Small intestine (tissue), 7 donors: ENCODE measurements at regions not wholly inside any gene's neighbourhood (a gene's known extent, or its start where the extent isn't known, plus 50 kb on each side); places are given as distances from the start of the nearest gene placed in this dataset.

ENCODE experiments used
- DNase-seq, 2 donors: peaks; one replicate each; pipeline versions ENCODE4 v3.0.0 to v3.0.0-alpha.2; 2013
- FAIRE-seq: peaks from 2 replicates; lab custom pipeline; 2012; peaks lifted over from hg19 to GRCh38; lab: Jason Lieb, UNC
- H3K27ac ChIP-seq, 3 donors: one replicate each; pipeline ENCODE4 v1.5.1; 2013; ENCODE audit warnings: low read length in 2 of 3, mild to moderate bottlenecking in 2 of 3, control low read depth in 1 of 3, inconsistent platforms in 1 of 3, low read depth in 1 of 3, moderate library complexity in 1 of 3
- H3K27me3 ChIP-seq, 3 donors: one replicate each; pipeline ENCODE4 v1.6.1; 2013; ENCODE audit warnings: low read length in 3 of 3, inconsistent platforms in 1 of 3; ENCODE audit not compliant: control insufficient read depth in 3 of 3, insufficient read depth in 3 of 3
- H3K36me3 ChIP-seq, 3 donors: one replicate each; pipeline ENCODE4 v1.6.1; 2013; ENCODE audit warnings: low read length in 3 of 3, inconsistent platforms in 1 of 3, low read depth in 1 of 3, mild to moderate bottlenecking in 1 of 3, moderate library complexity in 1 of 3; ENCODE audit not compliant: control insufficient read depth in 3 of 3, insufficient read depth in 2 of 3
- H3K4me1 ChIP-seq, 3 donors: one replicate each; pipeline ENCODE4 v1.6.1; 2013; ENCODE audit warnings: low read length in 2 of 3, inconsistent platforms in 1 of 3, low read depth in 1 of 3, mild to moderate bottlenecking in 1 of 3, moderate library complexity in 1 of 3; ENCODE audit not compliant: control insufficient read depth in 3 of 3, insufficient read depth in 2 of 3
- H3K4me3 ChIP-seq, 3 donors: one replicate each; pipeline ENCODE4 v1.5.1; 2013; ENCODE audit warnings: low read length in 3 of 3, control low read depth in 1 of 3, inconsistent platforms in 1 of 3, low read depth in 1 of 3, mild to moderate bottlenecking in 1 of 3, moderate library complexity in 1 of 3
- H3K9me3 ChIP-seq, 2 donors: one replicate each; pipeline ENCODE4 v1.6.1; 2013; ENCODE audit warnings: low read depth in 1 of 2, low read length in 1 of 2; ENCODE audit not compliant: control insufficient read depth in 2 of 2, insufficient read depth in 1 of 2
- WGBS, 3 donors: extraction: QIAGEN DNeasy Blood & Tissue Kit; methylation state at CpG; one replicate each; pipeline ENCODE4 v1.1.7; 2013; 5-methylcytosine and 5-hydroxymethylcytosine counted together
- donor health status: healthy with polysubstance abuse.
- donor health status: control.
- donor health status: control.
- donor health status: Bipolar disorder and iron deficiency.
- donor health status: healthy.

DNA sequence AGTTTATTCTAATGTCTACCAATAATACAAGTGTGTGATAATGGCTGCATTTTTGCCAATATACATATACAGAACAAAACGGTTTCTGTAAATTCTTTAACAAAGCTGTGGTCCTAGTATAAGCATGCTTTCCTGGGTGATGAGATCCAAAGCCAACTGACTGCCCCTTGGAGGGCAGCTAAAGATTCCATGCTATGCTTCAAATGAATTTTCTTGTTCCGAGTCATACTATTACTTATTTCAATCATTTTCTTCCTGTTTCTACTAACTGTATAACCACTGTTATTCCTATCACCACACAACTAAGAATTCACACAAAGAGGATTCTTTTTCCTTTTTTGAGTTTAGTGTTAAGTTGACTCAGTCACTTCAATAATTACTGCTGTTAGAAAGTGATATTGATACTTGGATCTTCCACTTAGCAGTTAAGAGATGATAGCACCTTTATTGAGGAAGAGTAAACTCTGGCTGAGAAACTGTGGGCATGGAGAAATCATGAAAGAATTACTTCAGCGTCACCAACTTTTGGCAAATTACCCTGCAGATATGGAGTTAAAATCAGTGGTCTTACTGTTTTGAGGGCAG is 197.5 kb downstream of the ARL4A start:
- Histone ChIP-seq H3K27ac (no peak overlapping the region), H3K4me1 (no peaks in the 10 kb centered on the region), H3K4me3 (no peak overlapping the region), H3K9me3 (no peaks in the 10 kb centered on the region), H3K36me3 (no peaks in the 10 kb centered on the region), H3K27me3 (no peaks in the 10 kb centered on the region)
- DNase-seq (no peak), FAIRE-seq (no peak)
- 50 to 73% (median 57%) methylated on average over 3 of the region's 3 CpGs for WGBS, 3 donors

DNA sequence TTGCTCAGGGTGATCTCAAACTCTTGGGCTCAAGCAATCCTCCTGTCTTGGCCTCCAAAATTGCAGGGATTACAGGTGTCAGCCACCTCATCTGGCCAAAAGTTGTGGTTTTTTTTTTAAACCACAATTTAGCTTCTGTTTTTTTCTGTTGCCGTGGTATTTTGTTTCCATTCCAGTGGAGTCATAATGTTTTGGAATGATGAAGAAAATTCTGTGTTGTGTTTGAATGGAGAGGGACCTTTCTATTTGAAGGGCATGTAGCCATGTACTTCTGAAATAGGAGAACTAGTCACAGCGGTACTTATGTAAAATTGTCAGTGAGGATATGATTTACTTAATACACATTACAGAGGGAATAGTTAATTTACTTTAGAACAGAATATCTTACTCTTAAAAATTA is 201.3 kb downstream of the ARL4A start:
- 66 to 89% (median 89%) methylated on average over 2 of the region's 2 CpGs for WGBS, 3 donors
- H3K27me3 ChIP-seq, result no peaks in the 10 kb centered on the region
- no peaks in the 10 kb centered on the region for H3K4me1 ChIP-seq
- no peaks in the 10 kb centered on the region for H3K9me3 ChIP-seq
- H3K36me3 ChIP-seq, result no peaks in the 10 kb centered on the region
- H3K27ac ChIP-seq, result no peak overlapping the region
- DNase-seq (no peak), FAIRE-seq (no peak)
- no peak overlapping the region for H3K4me3 ChIP-seq

- Histone ChIP-seq H3K27ac (no peak overlapping the region), H3K27me3 (no peaks in the 10 kb centered on the region), H3K4me3 (no peak overlapping the region), H3K4me1 (no peaks in the 10 kb centered on the region), H3K9me3 (no peaks in the 10 kb centered on the region), H3K36me3 (no peaks in the 10 kb centered on the region)
- WGBS, 3 donors, result 89 to 96% (median 92%) methylated on average over 4 of the region's 4 CpGs
- no peak for FAIRE-seq
- DNase-seq, result no peak
Observed at GRCh38 chr7:12889391-12889790, 202.0 kb downstream of the ARL4A start.

GRCh38 chr7:12890586-12890985 is 203.2 kb downstream of the ARL4A start:
- Histone ChIP-seq H3K27ac (no peak overlapping the region), H3K4me3 (no peak overlapping the region), H3K27me3 (no peaks in the 10 kb centered on the region), H3K9me3 (no peaks in the 10 kb centered on the region), H3K4me1 (no peaks in the 10 kb centered on the region), H3K36me3 (no peaks in the 10 kb centered on the region)
- FAIRE-seq (no peak), DNase-seq (no peak)
- WGBS, 3 donors, result 93 to 95% (median 94%) methylated on average over 2 of the region's 2 CpGs

DNA sequence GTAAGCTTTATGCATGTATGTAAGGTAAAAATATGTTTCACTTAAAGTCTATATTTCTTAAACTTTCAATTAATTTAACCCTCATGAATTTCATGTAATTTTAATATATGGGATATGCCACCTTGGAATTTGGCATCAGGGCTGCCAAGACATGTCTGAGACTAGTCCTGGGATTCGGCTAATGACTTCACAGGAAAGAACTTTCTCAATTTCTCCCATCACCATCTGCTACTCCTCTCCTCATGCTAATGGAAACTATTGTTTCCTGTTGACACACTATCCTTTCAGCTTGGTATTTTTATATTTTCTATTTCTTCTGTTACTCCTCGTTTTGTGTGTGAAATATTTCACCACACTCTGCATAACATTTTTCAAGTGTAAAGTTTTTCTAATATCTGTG is 205.9 kb downstream of the ARL4A start:
- no peaks in the 10 kb centered on the region for H3K9me3 ChIP-seq
- no peak for FAIRE-seq
- H3K36me3 ChIP-seq, result no peaks in the 10 kb centered on the region
- H3K27me3 ChIP-seq, result no peaks in the 10 kb centered on the region
- H3K4me1 ChIP-seq, result peaks cover 0 to 4% (median 0%) of the 10 kb centered on the region in 3 donors
- no peak for DNase-seq
- H3K27ac ChIP-seq, result no peak overlapping the region
- no peak overlapping the region for H3K4me3 ChIP-seq
- 64 to 74% (median 67%) methylated on average over 2 of the region's 2 CpGs for WGBS, 3 donors

GRCh38 chr7:12895296-12895695 is 207.9 kb downstream of the ARL4A start:
- WGBS, 3 donors, result 85 to 93% (median 92%) methylated on average over 3 of the region's 3 CpGs
- no peak for FAIRE-seq
- no peak for DNase-seq

DNA sequence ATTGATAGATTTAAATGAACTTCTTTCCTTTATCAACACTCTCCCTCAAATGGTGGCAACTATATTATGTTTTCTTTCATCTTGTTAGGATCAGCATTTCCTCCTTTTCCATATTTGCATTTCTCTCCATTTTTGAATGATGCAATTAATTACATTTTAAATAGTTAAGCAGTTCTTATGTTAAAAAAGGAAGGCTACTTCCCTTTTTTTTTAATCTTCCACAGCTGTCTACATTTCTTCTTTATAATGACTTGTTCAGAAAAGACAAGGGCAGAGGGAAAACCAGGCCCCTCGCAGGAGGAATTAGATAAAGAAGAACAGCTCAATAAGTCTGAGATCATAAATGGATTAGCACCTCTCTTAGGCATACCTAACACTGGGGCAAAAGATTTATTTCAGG is 208.9 kb downstream of the ARL4A start:
- Histone ChIP-seq H3K27me3 (no peaks in the 10 kb centered on the region), H3K4me3 (no peak overlapping the region), H3K27ac (no peak overlapping the region), H3K4me1 (peaks cover 0 to 11% (median 0%) of the 10 kb centered on the region in 3 donors), H3K9me3 (no peaks in the 10 kb centered on the region), H3K36me3 (no peaks in the 10 kb centered on the region)
- WGBS, 3 donors, result 24 to 39% (median 35%) methylated on average over 1 of the region's 1 CpG
- DNase-seq (no peak), FAIRE-seq (no peak)

More at GRCh38 chr7:12895296-12895695, 207.9 kb downstream of the ARL4A start:
- Histone ChIP-seq H3K9me3 (no peaks in the 10 kb centered on the region), H3K27ac (no peak overlapping the region), H3K4me3 (no peak overlapping the region), H3K27me3 (no peaks in the 10 kb centered on the region), H3K4me1 (peaks cover 0 to 11% (median 0%) of the 10 kb centered on the region in 3 donors), H3K36me3 (no peaks in the 10 kb centered on the region)

DNA sequence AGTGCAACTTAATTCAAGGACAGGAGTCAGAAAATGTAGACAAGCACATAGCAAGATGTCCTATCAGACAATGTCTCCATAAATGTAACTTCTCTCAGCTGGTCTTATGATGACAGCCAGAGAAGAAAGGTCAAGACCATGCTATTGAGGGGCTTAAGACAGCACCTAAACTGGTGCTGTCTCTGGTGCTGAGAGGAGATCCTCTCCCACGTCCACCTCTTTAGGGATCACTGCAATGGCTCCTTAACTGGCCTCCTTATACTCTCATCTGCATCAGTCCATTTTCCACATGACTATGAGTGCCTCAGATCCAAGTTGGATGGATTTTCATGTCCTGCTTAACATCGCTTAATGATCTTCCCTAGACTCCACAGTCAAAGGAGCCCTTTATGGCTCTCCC is 210.6 kb downstream of the ARL4A start:
- H3K4me1 ChIP-seq, result peaks cover 0 to 11% (median 0%) of the 10 kb centered on the region in 3 donors
- no peak overlapping the region for H3K27ac ChIP-seq
- H3K27me3 ChIP-seq, result no peaks in the 10 kb centered on the region
- DNase-seq (no peak), FAIRE-seq (no peak)
- H3K36me3 ChIP-seq, result no peaks in the 10 kb centered on the region
- 81 to 84% (median 83%) methylated on average over 2 of the region's 2 CpGs for WGBS, 3 donors
- no peak overlapping the region for H3K4me3 ChIP-seq
- no peaks in the 10 kb centered on the region for H3K9me3 ChIP-seq

- DNase-seq (peak; percentile 35 to 40), FAIRE-seq (no peak)
- Histone ChIP-seq H3K27me3 (no peaks in the 10 kb centered on the region), H3K36me3 (no peaks in the 10 kb centered on the region), H3K4me1 (peaks cover 0 to 11% (median 0%) of the 10 kb centered on the region in 3 donors), H3K27ac (no peak overlapping the region), H3K9me3 (no peaks in the 10 kb centered on the region), H3K4me3 (no peak overlapping the region)
- 65 to 79% (median 75%) methylated on average over 3 of the region's 3 CpGs for WGBS, 3 donors
Observed at GRCh38 chr7:12898620-12899019, 211.2 kb downstream of the ARL4A start.
